A549 (cell line): ENCODE measurements at regions not wholly inside any gene's neighbourhood (a gene's known extent, or its start where the extent isn't known, plus 50 kb on each side); places are given as distances from the start of the nearest gene placed in this dataset.

Experiments
- HOXB5 ChIP-seq: fragments of 250-450 bp; sonication (Bioruptor Pico); IDR thresholded peaks from 2 replicates; pipeline ENCODE4 v1.5.0; 2020; ENCODE audit warnings: mild to moderate bottlenecking, moderate library complexity
- MYC ChIP-seq: IDR thresholded peaks from 2 replicates; pipeline ENCODE4 v1.6.1; 2012; ENCODE audit warnings: mild to moderate bottlenecking, inconsistent platforms, low read length, improper control_type of control experiment, borderline replicate concordance
- RAD21 ChIP-seq, 2 experiments: fragments of >200 bp in 1 of 2; sonication (Bioruptor Twin) in 1 of 2; formaldehyde crosslinking in 1 of 2; IDR thresholded peaks in 1 of 2; conservative IDR thresholded peaks in 1 of 2; 2 replicates in 1 of 2; 3 replicates in 1 of 2; pipeline ENCODE4 v1.6.1; 2012 to 2018; ENCODE audit warnings: inconsistent platforms in 1 of 2
- TF ChIP-seq, protein P1 (sequence below): fragments of >200 bp; sonication (Bioruptor Twin); formaldehyde crosslinking; IDR thresholded peaks from 3 replicates; pipeline ENCODE4 v1.5.1; 2016
- TF ChIP-seq, protein P2 (sequence below): fragments of 450-650 bp; IDR thresholded peaks from 2 replicates; pipeline ENCODE4 v1.6.1; 2014; ENCODE audit warnings: antibody characterized with exemption

DNA sequence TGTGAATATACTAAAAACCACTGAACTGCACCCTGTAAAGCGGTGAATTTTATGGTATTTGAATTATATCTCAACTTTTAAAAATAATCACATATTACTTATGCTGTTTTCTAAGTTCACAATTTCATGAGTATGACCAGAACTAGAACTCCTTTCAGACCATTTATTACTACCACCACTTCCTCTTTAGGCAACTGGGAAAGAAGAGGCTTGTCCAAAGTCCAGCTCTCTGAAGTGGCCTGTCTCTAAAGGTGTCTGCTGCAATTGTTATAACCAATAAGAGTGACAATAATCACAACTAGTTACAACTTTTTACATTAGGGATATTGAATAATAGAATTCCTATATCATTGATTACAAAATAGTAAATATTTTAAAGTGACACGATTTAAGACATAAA, 267.9 kb upstream of the PIK3C3 start:
- TF ChIP-seq, protein P1, sequence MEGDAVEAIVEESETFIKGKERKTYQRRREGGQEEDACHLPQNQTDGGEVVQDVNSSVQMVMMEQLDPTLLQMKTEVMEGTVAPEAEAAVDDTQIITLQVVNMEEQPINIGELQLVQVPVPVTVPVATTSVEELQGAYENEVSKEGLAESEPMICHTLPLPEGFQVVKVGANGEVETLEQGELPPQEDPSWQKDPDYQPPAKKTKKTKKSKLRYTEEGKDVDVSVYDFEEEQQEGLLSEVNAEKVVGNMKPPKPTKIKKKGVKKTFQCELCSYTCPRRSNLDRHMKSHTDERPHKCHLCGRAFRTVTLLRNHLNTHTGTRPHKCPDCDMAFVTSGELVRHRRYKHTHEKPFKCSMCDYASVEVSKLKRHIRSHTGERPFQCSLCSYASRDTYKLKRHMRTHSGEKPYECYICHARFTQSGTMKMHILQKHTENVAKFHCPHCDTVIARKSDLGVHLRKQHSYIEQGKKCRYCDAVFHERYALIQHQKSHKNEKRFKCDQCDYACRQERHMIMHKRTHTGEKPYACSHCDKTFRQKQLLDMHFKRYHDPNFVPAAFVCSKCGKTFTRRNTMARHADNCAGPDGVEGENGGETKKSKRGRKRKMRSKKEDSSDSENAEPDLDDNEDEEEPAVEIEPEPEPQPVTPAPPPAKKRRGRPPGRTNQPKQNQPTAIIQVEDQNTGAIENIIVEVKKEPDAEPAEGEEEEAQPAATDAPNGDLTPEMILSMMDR = no peak
- no peak for TF ChIP-seq MYC
- no peak for TF ChIP-seq RAD21 (conservative IDR thresholded peaks at IDR 0.05 in 1 of 2, IDR thresholded peaks at IDR 0.05 in 1 of 2)
- TF ChIP-seq, protein P2, sequence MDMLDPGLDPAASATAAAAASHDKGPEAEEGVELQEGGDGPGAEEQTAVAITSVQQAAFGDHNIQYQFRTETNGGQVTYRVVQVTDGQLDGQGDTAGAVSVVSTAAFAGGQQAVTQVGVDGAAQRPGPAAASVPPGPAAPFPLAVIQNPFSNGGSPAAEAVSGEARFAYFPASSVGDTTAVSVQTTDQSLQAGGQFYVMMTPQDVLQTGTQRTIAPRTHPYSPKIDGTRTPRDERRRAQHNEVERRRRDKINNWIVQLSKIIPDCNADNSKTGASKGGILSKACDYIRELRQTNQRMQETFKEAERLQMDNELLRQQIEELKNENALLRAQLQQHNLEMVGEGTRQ = no peak
- no peak for TF ChIP-seq HOXB5
